ENCODE measurements at regions not wholly inside any gene's neighbourhood (a gene's known extent, or its start where the extent isn't known, plus 50 kb on each side); places are given as distances from the start of the nearest gene placed in this dataset.
"Not testable (repeated sequence)": the region's sequence is repeated elsewhere in the genome, so short reads cannot be mapped to it uniquely, and the experiment has no call there.

GRCh38 chr9:129550977-129551376 is 69.9 kb downstream of the C9orf50 start:
- not testable (repeated sequence) for H3K36me3 ChIP-seq; H3K4me3 ChIP-seq; H3K9me3 ChIP-seq (replicated peaks); DNase-seq (ENCODE audit: low read depth in 1 of 2, low spot score in 2 of 2); H3K27me3 ChIP-seq (replicated peaks); H3K27ac ChIP-seq
- peaks cover 18% of the 10 kb centered on the region for H3K4me1 ChIP-seq (replicated peaks)

GRCh38 chr9:129550199-129550839 is 70.6 kb downstream of the C9orf50 start:
- Histone ChIP-seq H3K4me1 (replicated peaks) (peaks cover 18% of the 10 kb centered on the region), H3K27me3 (replicated peaks) (no peaks in the 10 kb centered on the region), H3K9me3 (replicated peaks) (no peaks in the 10 kb centered on the region), H3K36me3 (no peaks in the 10 kb centered on the region), H3K4me3 (peak overlapping the region; percentile 43), H3K27ac (no peak overlapping the region)
- DNase-seq (ENCODE audit: low read depth in 1 of 2, low spot score in 2 of 2), result peak; percentile 36 to 67

- peak overlapping the region; percentile 43 for H3K4me3 ChIP-seq
- no peaks in the 10 kb centered on the region for H3K9me3 ChIP-seq (replicated peaks)
- no peak for DNase-seq (ENCODE audit: low read depth in 1 of 2, low spot score in 2 of 2)
- no peak overlapping the region for H3K27ac ChIP-seq
- H3K27me3 ChIP-seq (replicated peaks), result no peaks in the 10 kb centered on the region
- no peaks in the 10 kb centered on the region for H3K36me3 ChIP-seq
- peaks cover 22% of the 10 kb centered on the region for H3K4me1 ChIP-seq (replicated peaks)
These were observed 71.2 kb downstream of the C9orf50 start for GRCh38 chr9:129549684-129550083.

- no peak overlapping the region for H3K27ac ChIP-seq
- H3K4me3 ChIP-seq, result no peak overlapping the region
- DNase-seq (ENCODE audit: low read depth in 1 of 2, low spot score in 2 of 2), result no peak
- no peaks in the 10 kb centered on the region for H3K9me3 ChIP-seq (replicated peaks)
- no peaks in the 10 kb centered on the region for H3K27me3 ChIP-seq (replicated peaks)
- H3K4me1 ChIP-seq (replicated peaks), result peaks cover 22% of the 10 kb centered on the region
- no peaks in the 10 kb centered on the region for H3K36me3 ChIP-seq
These were observed 71.8 kb downstream of the C9orf50 start for GRCh38 chr9:129549139-129549538.

- Histone ChIP-seq H3K36me3 (no peaks in the 10 kb centered on the region), H3K4me1 (replicated peaks) (peaks cover 22% of the 10 kb centered on the region), H3K27me3 (replicated peaks) (no peaks in the 10 kb centered on the region), H3K27ac (no peak overlapping the region), H3K9me3 (replicated peaks) (no peaks in the 10 kb centered on the region), H3K4me3 (no peak overlapping the region)
- DNase-seq (ENCODE audit: low read depth in 1 of 2, low spot score in 2 of 2), result no peak
These were observed 72.2 kb downstream of the C9orf50 start for GRCh38 chr9:129548571-129549135.

- no peak overlapping the region for H3K27ac ChIP-seq
- H3K9me3 ChIP-seq (replicated peaks), result no peaks in the 10 kb centered on the region
These were observed 72.9 kb downstream of the C9orf50 start for GRCh38 chr9:129547869-129548570.

GRCh38 chr9:129547063-129547462 is 73.8 kb downstream of the C9orf50 start:
- H3K4me3 ChIP-seq, result no peak overlapping the region
- no peak overlapping the region for H3K27ac ChIP-seq
- DNase-seq (ENCODE audit: low read depth in 1 of 2, low spot score in 2 of 2), result no peak
- H3K4me1 ChIP-seq (replicated peaks), result peaks cover 20% of the 10 kb centered on the region
- H3K27me3 ChIP-seq (replicated peaks), result no peaks in the 10 kb centered on the region
- no peaks in the 10 kb centered on the region for H3K36me3 ChIP-seq
- H3K9me3 ChIP-seq (replicated peaks), result no peaks in the 10 kb centered on the region

More at GRCh38 chr9:129547869-129548570, 72.9 kb downstream of the C9orf50 start:
- Histone ChIP-seq H3K4me3 (no peak overlapping the region), H3K36me3 (no peaks in the 10 kb centered on the region), H3K27me3 (replicated peaks) (no peaks in the 10 kb centered on the region), H3K4me1 (replicated peaks) (peaks cover 22% of the 10 kb centered on the region)
- no peak for DNase-seq (ENCODE audit: low read depth in 1 of 2, low spot score in 2 of 2)

- DNase-seq (ENCODE audit: low read depth in 1 of 2, low spot score in 2 of 2); H3K27me3 ChIP-seq (replicated peaks); H3K4me3 ChIP-seq; H3K27ac ChIP-seq; H3K9me3 ChIP-seq (replicated peaks); H3K36me3 ChIP-seq: not testable (repeated sequence)
- H3K4me1 ChIP-seq (replicated peaks), result peaks cover 15% of the 10 kb centered on the region
These were observed 75.0 kb downstream of the C9orf50 start for GRCh38 chr9:129545876-129546275.

- H3K27me3 ChIP-seq (replicated peaks), result no peaks in the 10 kb centered on the region
- H3K4me1 ChIP-seq (replicated peaks), result peaks cover 7% of the 10 kb centered on the region
- no peaks in the 10 kb centered on the region for H3K9me3 ChIP-seq (replicated peaks)
- H3K4me3 ChIP-seq, result no peak overlapping the region
- DNase-seq (ENCODE audit: low read depth in 1 of 2, low spot score in 2 of 2), result no peak
- no peaks in the 10 kb centered on the region for H3K36me3 ChIP-seq
- H3K27ac ChIP-seq, result no peak overlapping the region
These were observed 76.1 kb downstream of the C9orf50 start for GRCh38 chr9:129544761-129545160.

- Histone ChIP-seq H3K4me3 (no peak overlapping the region), H3K27me3 (replicated peaks) (no peaks in the 10 kb centered on the region), H3K27ac (no peak overlapping the region), H3K4me1 (replicated peaks) (peaks cover 4% of the 10 kb centered on the region; the same call in 1 of the 2 replicates), H3K36me3 (no peaks in the 10 kb centered on the region), H3K9me3 (replicated peaks) (0 out of 2 replicates have a peak, but pooled peaks cover 4% of the 10 kb centered on the region)
- DNase-seq (ENCODE audit: low read depth in 1 of 2, low spot score in 2 of 2), result no peak
These were observed 78.2 kb downstream of the C9orf50 start for GRCh38 chr9:129542741-129543140.

- Histone ChIP-seq H3K9me3 (replicated peaks) (0 out of 2 replicates have a peak, but pooled peaks cover 4% of the 10 kb centered on the region), H3K36me3 (no peaks in the 10 kb centered on the region), H3K27ac (no peak overlapping the region), H3K27me3 (replicated peaks) (no peaks in the 10 kb centered on the region), H3K4me1 (replicated peaks) (peaks cover 4% of the 10 kb centered on the region; the same call in 1 of the 2 replicates), H3K4me3 (no peak overlapping the region)
- no peak for DNase-seq (ENCODE audit: low read depth in 1 of 2, low spot score in 2 of 2)
These were observed 79.6 kb downstream of the C9orf50 start for GRCh38 chr9:129541270-129541669.

GRCh38 chr9:129539446-129539845 is 81.5 kb downstream of the C9orf50 start:
- Histone ChIP-seq H3K4me1 (replicated peaks) (no peaks in the 10 kb centered on the region), H3K27me3 (replicated peaks) (no peaks in the 10 kb centered on the region), H3K9me3 (replicated peaks) (0 out of 2 replicates have a peak, but pooled peaks cover 4% of the 10 kb centered on the region), H3K27ac (no peak overlapping the region), H3K36me3 (no peaks in the 10 kb centered on the region), H3K4me3 (no peak overlapping the region)
- no peak for DNase-seq (ENCODE audit: low read depth in 1 of 2, low spot score in 2 of 2)

- H3K27ac ChIP-seq; H3K9me3 ChIP-seq (replicated peaks); H3K4me3 ChIP-seq; H3K27me3 ChIP-seq (replicated peaks); H3K4me1 ChIP-seq (replicated peaks); H3K36me3 ChIP-seq; DNase-seq (ENCODE audit: low read depth in 1 of 2, low spot score in 2 of 2): not testable (repeated sequence)
These were observed 89.0 kb downstream of the C9orf50 start for GRCh38 chr9:129531860-129532402.

- not testable (repeated sequence) for H3K27me3 ChIP-seq (replicated peaks); DNase-seq (ENCODE audit: low read depth in 1 of 2, low spot score in 2 of 2); H3K4me1 ChIP-seq (replicated peaks); H3K36me3 ChIP-seq; H3K27ac ChIP-seq; H3K9me3 ChIP-seq (replicated peaks); H3K4me3 ChIP-seq
These were observed 92.9 kb downstream of the C9orf50 start for GRCh38 chr9:129527955-129528354.
